ENCODE measurements at regions not wholly inside any gene's neighbourhood (a gene's known extent, or its start where the extent isn't known, plus 50 kb on each side); places are given as distances from the start of the nearest gene placed in this dataset.

GRCh38 chr15:35980719-35981118 is 434.8 kb upstream of the DPH6 start:
- TF ChIP-seq, protein P1, sequence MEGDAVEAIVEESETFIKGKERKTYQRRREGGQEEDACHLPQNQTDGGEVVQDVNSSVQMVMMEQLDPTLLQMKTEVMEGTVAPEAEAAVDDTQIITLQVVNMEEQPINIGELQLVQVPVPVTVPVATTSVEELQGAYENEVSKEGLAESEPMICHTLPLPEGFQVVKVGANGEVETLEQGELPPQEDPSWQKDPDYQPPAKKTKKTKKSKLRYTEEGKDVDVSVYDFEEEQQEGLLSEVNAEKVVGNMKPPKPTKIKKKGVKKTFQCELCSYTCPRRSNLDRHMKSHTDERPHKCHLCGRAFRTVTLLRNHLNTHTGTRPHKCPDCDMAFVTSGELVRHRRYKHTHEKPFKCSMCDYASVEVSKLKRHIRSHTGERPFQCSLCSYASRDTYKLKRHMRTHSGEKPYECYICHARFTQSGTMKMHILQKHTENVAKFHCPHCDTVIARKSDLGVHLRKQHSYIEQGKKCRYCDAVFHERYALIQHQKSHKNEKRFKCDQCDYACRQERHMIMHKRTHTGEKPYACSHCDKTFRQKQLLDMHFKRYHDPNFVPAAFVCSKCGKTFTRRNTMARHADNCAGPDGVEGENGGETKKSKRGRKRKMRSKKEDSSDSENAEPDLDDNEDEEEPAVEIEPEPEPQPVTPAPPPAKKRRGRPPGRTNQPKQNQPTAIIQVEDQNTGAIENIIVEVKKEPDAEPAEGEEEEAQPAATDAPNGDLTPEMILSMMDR (IDR thresholded peaks at IDR 0.05), result no peak
- TF ChIP-seq POLR2A (IDR thresholded peaks at IDR 0.05), result no peak
